ENCODE measurements at regions not wholly inside any gene's neighbourhood (a gene's known extent, or its start where the extent isn't known, plus 50 kb on each side); places are given as distances from the start of the nearest gene placed in this dataset.

DNA sequence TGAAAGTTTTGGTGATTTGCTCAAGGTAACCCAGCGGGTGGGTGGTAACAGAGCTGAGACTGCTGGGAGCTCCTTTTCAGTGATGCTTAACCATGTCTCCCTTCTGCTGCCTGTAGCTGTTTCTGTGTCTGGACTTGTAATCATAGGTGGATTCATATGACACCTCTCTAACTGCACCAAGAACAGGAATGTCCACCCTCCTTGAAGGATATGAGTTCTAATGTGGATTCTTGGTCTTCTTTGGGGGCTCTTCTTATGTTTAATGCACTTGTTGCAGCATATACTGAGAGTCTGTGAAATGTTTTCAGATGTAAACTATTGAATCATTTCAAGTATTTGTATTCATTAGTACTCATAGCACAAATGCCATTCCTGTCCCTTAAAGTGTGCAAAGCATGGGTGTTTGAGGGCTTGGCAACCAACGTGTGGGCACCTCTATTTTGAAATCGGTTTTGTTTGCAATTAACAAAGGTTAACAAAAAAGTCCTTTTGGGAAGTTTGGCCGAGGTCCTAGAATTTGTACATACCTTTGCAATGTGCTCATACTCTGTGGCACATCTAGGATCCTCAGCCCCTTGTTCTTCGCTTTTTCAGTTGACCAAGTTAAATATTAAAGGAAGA, 138.0 kb downstream of the SOX4 start:
- no peaks in the 10 kb centered on the region for H3K27me3 ChIP-seq (ENCODE audit: control insufficient read depth, insufficient read depth, low read length)
- in situ Hi-C loops (cut with MboI; ENCODE audit: low sequenced_read_pairs): no loop called here
- no peaks in the 10 kb centered on the region; the same call in 1 of the 2 replicates for H3K9me1 ChIP-seq (ENCODE audit: insufficient read depth, low read length)
- DNase-seq: peak; percentile 61
- no peak overlapping the region for H3K23ac ChIP-seq (ENCODE audit: low read depth, low read length)
- H3K9ac ChIP-seq (ENCODE audit: low read depth, low read length): no peak overlapping the region
- no peak overlapping the region for H2BK15ac ChIP-seq (ENCODE audit: low read depth, low read length)
- H3K4me2 ChIP-seq (ENCODE audit: low read depth, low read length): peak overlapping the region; percentile 54
- H4K20me1 ChIP-seq (ENCODE audit: insufficient read depth, low read length): peaks cover 4% of the 10 kb centered on the region; the same call in 1 of the 2 replicates
- ChIA-PET CTCF (interaction anchor here (0.6 kb wide), 1 partner anchor 304 kb away, joined by 3 read pairs; no protein-coding TSS in a partner anchor), POLR2A (ENCODE audit: unreplicated experiment) (no interaction called here)
- 0 out of 2 replicates have a peak overlapping the region, but pooled peaks have one; percentile 5 for H2AK5ac ChIP-seq (ENCODE audit: low read depth, low read length)
- peak overlapping the region; percentile 37; the same call in 1 of the 2 replicates for H3K27ac ChIP-seq (ENCODE audit: insufficient read depth, low read length)
- BruUV-seq (replicated peaks): no TSS peak
- no peak overlapping the region for H3K4me3 ChIP-seq (ENCODE audit: insufficient read depth, low read depth, low read length)
- no peak overlapping the region for H3K56ac ChIP-seq (ENCODE audit: extremely low read depth, insufficient read depth, low read length)
- peak; percentile 82 for ATAC-seq (ENCODE audit: low read depth)
- H3K9me3 ChIP-seq (ENCODE audit: control insufficient read depth, insufficient read depth, low read length): no peaks in the 10 kb centered on the region
- intact Hi-C loops (cut with micrococcal nuclease): no loop called here
- H3K14ac ChIP-seq (replicated peaks; ENCODE audit: low read depth, low read length): no peak overlapping the region
- H2AK9ac ChIP-seq (replicated peaks; ENCODE audit: low read depth, low read length, poor library complexity): no peak overlapping the region
- H2AFZ ChIP-seq (replicated peaks; ENCODE audit: low read length, poor library complexity): no peak overlapping the region
- H3K36me3 ChIP-seq (ENCODE audit: control insufficient read depth, insufficient read depth, low read length): peaks cover 1% of the 10 kb centered on the region; the same call in 1 of the 2 replicates
- 0% methylated on average over 2 of the region's 5 CpGs; no CpG with 5 or more reads in 1 of the 2 experiments for WGBS, 2 experiments (ENCODE audit: extremely low coverage in 2 of 2, insufficient read length in 1 of 2)
- H3K18ac ChIP-seq (ENCODE audit: low read depth, low read length): peak overlapping the region; percentile 56
- peaks cover 9% of the 10 kb centered on the region for H3K4me1 ChIP-seq (ENCODE audit: control insufficient read depth, insufficient read depth, low read length)
- dilution Hi-C loops (cut with HindIII; ENCODE audit: low sequenced_read_pairs, unreplicated experiment): no loop called here
- no peak overlapping the region for H4K91ac ChIP-seq (ENCODE audit: insufficient read depth, low read depth, low read length)
- H3K4ac ChIP-seq (ENCODE audit: low read depth, low read length): 0 out of 2 replicates have a peak overlapping the region, but pooled peaks have one; percentile 7
- peak overlapping the region; percentile 25; the same call in 1 of the 2 replicates for H4K5ac ChIP-seq (ENCODE audit: low read depth, low read length)
- peaks cover 0 to 5% of the 10 kb centered on the region in 2 experiments; a peak in 2 of 4 replicates for H3K79me1 ChIP-seq (ENCODE audit: low read depth in 1 of 2, low read length in 2 of 2)
- TF ChIP-seq BHLHE40 (IDR thresholded peaks at IDR 0.05; ENCODE audit: low read depth, low read length) (peak; percentile 21; the same call in 1 of the 2 replicates), MAZ (IDR thresholded peaks at IDR 0.05; ENCODE audit: borderline replicate concordance, low read depth, low read length) (no peak), RCOR1 (IDR thresholded peaks at IDR 0.05; ENCODE audit: insufficient replicate concordance, low read length) (no peak)
- H2BK20ac ChIP-seq (ENCODE audit: low read depth, low read length): peak overlapping the region; percentile 31; the same call in 1 of the 2 replicates
- peak overlapping the region in 1 of 2 experiments; percentile 29; a peak in 2 of 4 replicates for H4K8ac ChIP-seq (ENCODE audit: low read depth in 2 of 2, low read length in 2 of 2)
- H2BK120ac ChIP-seq (ENCODE audit: low read depth, low read length): peak overlapping the region; percentile 66
- no peak overlapping the region for H2BK5ac ChIP-seq (ENCODE audit: low read depth, low read length, poor library complexity, severe bottlenecking)
